SK-MEL-5 (cell line): ENCODE measurements at regions not wholly inside any gene's neighbourhood (a gene's known extent, or its start where the extent isn't known, plus 50 kb on each side); places are given as distances from the start of the nearest gene placed in this dataset.
"Not testable (repeated sequence)": the region's sequence is repeated elsewhere in the genome, so short reads cannot be mapped to it uniquely, and the experiment has no call there.

Experiments used
- DNase-seq: peaks from one replicate; pipeline ENCODE4 v3.0.0-alpha.2; 2016; ENCODE audit warnings: low read depth, low spot score
- in situ Hi-C: cut with HindIII; loops from 2 replicates; pipeline ENCODE4 v1.10.0; 2016; ENCODE audit warnings: low sequenced_read_pairs, high pct_unique_total_duplicates, low pct_unique_long_range_greater_than_20kb

GRCh38 chr6:71360556-71361335 is 72.1 kb downstream of the OGFRL1 start:
- DNase-seq, result not testable (repeated sequence)

GRCh38 chr6:71364889-71365542 is 76.4 kb downstream of the OGFRL1 start:
- in situ Hi-C loops, result loop anchor here (25.0 kb wide), 1 partner anchor 178 kb away; no protein-coding TSS in a partner anchor
- DNase-seq, result no peak

More at GRCh38 chr6:71360556-71361335, 72.1 kb downstream of the OGFRL1 start:
- in situ Hi-C loops, result loop anchor here (25.0 kb wide), 1 partner anchor 173 kb away; no protein-coding TSS in a partner anchor

GRCh38 chr6:71367756-71368155 is 79.1 kb downstream of the OGFRL1 start:
- in situ Hi-C loops, result loop anchor here (25.0 kb wide), 1 partner anchor 180 kb away; no protein-coding TSS in a partner anchor
- no peak for DNase-seq

GRCh38 chr6:71368284-71368683 is 79.7 kb downstream of the OGFRL1 start:
- in situ Hi-C loops, result loop anchor here (25.0 kb wide), 1 partner anchor 181 kb away; no protein-coding TSS in a partner anchor
- DNase-seq, result no peak

- in situ Hi-C loops, result loop anchor here (25.0 kb wide), 1 partner anchor 184 kb away; no protein-coding TSS in a partner anchor
- DNase-seq, result no peak
Observed at GRCh38 chr6:71371559-71371958, 82.9 kb downstream of the OGFRL1 start.

GRCh38 chr6:71373943-71374342 is 85.3 kb downstream of the OGFRL1 start:
- no peak for DNase-seq
- in situ Hi-C loops, result loop anchor here (25.0 kb wide), 1 partner anchor 187 kb away; no protein-coding TSS in a partner anchor

GRCh38 chr6:71375676-71376075 is 87.1 kb downstream of the OGFRL1 start:
- in situ Hi-C loops, result no loop called here

GRCh38 chr6:71376830-71377229 is 88.2 kb downstream of the OGFRL1 start:
- no peak for DNase-seq
- in situ Hi-C loops, result no loop called here

More at GRCh38 chr6:71375676-71376075, 87.1 kb downstream of the OGFRL1 start:
- DNase-seq, result peak; percentile 83

GRCh38 chr6:71383476-71383875 is 94.9 kb downstream of the OGFRL1 start:
- in situ Hi-C loops, result loop anchor here (10.0 kb wide), 1 partner anchor 121 kb away; no protein-coding TSS in a partner anchor
- peak; percentile 33 for DNase-seq

GRCh38 chr6:71383901-71384489 is 95.4 kb downstream of the OGFRL1 start:
- DNase-seq, result peak; percentile 60

GRCh38 chr6:71385111-71385822 is 96.7 kb downstream of the OGFRL1 start:
- DNase-seq, result no peak
- in situ Hi-C loops, result loop anchor here (10.0 kb wide), 1 partner anchor 120 kb away; no protein-coding TSS in a partner anchor

More at GRCh38 chr6:71383901-71384489, 95.4 kb downstream of the OGFRL1 start:
- in situ Hi-C loops, result loop anchor here (10.0 kb wide), 1 partner anchor 121 kb away; no protein-coding TSS in a partner anchor

GRCh38 chr6:71386215-71386614 is 97.6 kb downstream of the OGFRL1 start:
- in situ Hi-C loops, result loop anchor here (10.0 kb wide), 1 partner anchor 119 kb away; no protein-coding TSS in a partner anchor
- DNase-seq, result no peak

GRCh38 chr6:71387179-71387578 is 98.6 kb downstream of the OGFRL1 start:
- in situ Hi-C loops, result loop anchor here (10.0 kb wide), 1 partner anchor 118 kb away; no protein-coding TSS in a partner anchor

GRCh38 chr6:71388068-71388744 is 99.6 kb downstream of the OGFRL1 start:
- in situ Hi-C loops, result loop anchor here (10.0 kb wide), 1 partner anchor 117 kb away; no protein-coding TSS in a partner anchor
- no peak for DNase-seq

More at GRCh38 chr6:71387179-71387578, 98.6 kb downstream of the OGFRL1 start:
- DNase-seq, result no peak

- no peak for DNase-seq
- in situ Hi-C loops, result loop anchor here (10.0 kb wide), 1 partner anchor 116 kb away; no protein-coding TSS in a partner anchor
Observed at GRCh38 chr6:71388856-71389527, 100.4 kb downstream of the OGFRL1 start.

- in situ Hi-C loops, result no loop called here
- DNase-seq, result no peak
Observed at GRCh38 chr6:71391126-71391525, 102.5 kb downstream of the OGFRL1 start.
